CD4-positive, alpha-beta T cell (primary cell): ENCODE measurements at regions not wholly inside any gene's neighbourhood (a gene's known extent, or its start where the extent isn't known, plus 50 kb on each side); places are given as distances from the start of the nearest gene placed in this dataset.

Source experiments
- ATAC-seq: fragments of 200-7000 bp; cut with Tn5 transposase; one replicate; pipeline ENCODE4 v1.10.0; 2022; ENCODE audit warnings: mild to moderate bottlenecking; ENCODE audit not compliant: poor library complexity
- CTCF ChIA-PET: fragments of 350-600 bp; sonication (Branson Sonifier 250); formaldehyde crosslinking; loops from one replicate; lab custom pipeline; 2021; ENCODE audit warnings: antibody characterized with exemption, inconsistent platforms; lab: Charles Lee
- POLR2A ChIA-PET: fragments of 350-600 bp; sonication (Branson Sonifier 250); formaldehyde crosslinking; loops from one replicate; lab custom pipeline; 2021; ENCODE audit warnings: antibody characterized with exemption, inconsistent platforms; lab: Charles Lee
- DNase-seq, 14 experiments: peaks; one replicate each; pipeline ENCODE4 v3.0.0-alpha.2; 2013 to 2020; ENCODE audit warnings: mixed read lengths in 2 of 14
- H3K27ac ChIP-seq, 2 donors: one replicate each; pipeline versions ENCODE4 v1.5.1 to v1.7.0; 2013; ENCODE audit warnings: low read length in 2 of 2, low read depth in 1 of 2, mild to moderate bottlenecking in 1 of 2
- H3K27me3 ChIP-seq, 2 experiments: 1 replicate in 1 of 2; 2 replicates in 1 of 2; pipeline versions ENCODE4 v1.6.1 to v1.7.0; 2013; ENCODE audit warnings: low read length in 2 of 2, control low read depth in 1 of 2, mild to moderate bottlenecking in 1 of 2, moderate library complexity in 1 of 2; ENCODE audit not compliant: insufficient read depth in 2 of 2, control insufficient read depth in 1 of 2
- H3K36me3 ChIP-seq: one replicate; pipeline ENCODE4 v1.6.1; 2013; ENCODE audit warnings: low read length, control low read depth; ENCODE audit not compliant: insufficient read depth
- H3K4me1 ChIP-seq: one replicate; pipeline ENCODE4 v1.6.1; 2013; ENCODE audit warnings: low read length, control low read depth; ENCODE audit not compliant: insufficient read depth
- H3K4me3 ChIP-seq: one replicate; pipeline ENCODE4 v1.5.1; 2013; ENCODE audit warnings: mild to moderate bottlenecking, low read length, moderate library complexity
- H3K9me3 ChIP-seq, 2 experiments: 1 replicate in 1 of 2; 2 replicates in 1 of 2; pipeline versions ENCODE4 v1.6.1 to v1.7.0; 2013; ENCODE audit warnings: low read length in 2 of 2, mild to moderate bottlenecking in 2 of 2, control low read depth in 1 of 2, moderate library complexity in 1 of 2; ENCODE audit not compliant: control insufficient read depth in 1 of 2, insufficient read depth in 1 of 2
- H3K27ac Mint-ChIP-seq: one replicate; pipeline ENCODE4 v1.8.0; 2020; ENCODE audit warnings: mixed read lengths
- H3K27me3 Mint-ChIP-seq: one replicate; pipeline ENCODE4 v1.8.0; 2021; ENCODE audit warnings: mixed read lengths
- H3K36me3 Mint-ChIP-seq: one replicate; pipeline ENCODE4 v1.8.0; 2021; ENCODE audit warnings: low read depth, mixed read lengths
- H3K4me1 Mint-ChIP-seq: one replicate; pipeline ENCODE4 v1.8.0; 2021; ENCODE audit warnings: low read depth, mixed read lengths
- H3K4me3 Mint-ChIP-seq: one replicate; pipeline ENCODE4 v1.8.0; 2020; ENCODE audit warnings: mild to moderate bottlenecking, mixed read lengths
- H3K9me3 Mint-ChIP-seq: one replicate; pipeline ENCODE4 v1.8.0; 2020; ENCODE audit warnings: mixed read lengths
- CTCF ChIP-seq: fragments of 200-600 bp; IDR thresholded peaks from one replicate; pipeline ENCODE4 v1.8.0; 2022; ENCODE audit warnings: antibody characterized with exemption, mild to moderate bottlenecking
- intact Hi-C, 2 experiments: fragments of 100-400 bp; cut with DNase I in 1 of 2; cut with micrococcal nuclease in 1 of 2; formaldehyde crosslinking; loops; one replicate each; pipeline versions ENCODE4 v1.15.1 to v1.9.0; 2023 to 2025; cut with DNase I, micrococcal nuclease

DNA sequence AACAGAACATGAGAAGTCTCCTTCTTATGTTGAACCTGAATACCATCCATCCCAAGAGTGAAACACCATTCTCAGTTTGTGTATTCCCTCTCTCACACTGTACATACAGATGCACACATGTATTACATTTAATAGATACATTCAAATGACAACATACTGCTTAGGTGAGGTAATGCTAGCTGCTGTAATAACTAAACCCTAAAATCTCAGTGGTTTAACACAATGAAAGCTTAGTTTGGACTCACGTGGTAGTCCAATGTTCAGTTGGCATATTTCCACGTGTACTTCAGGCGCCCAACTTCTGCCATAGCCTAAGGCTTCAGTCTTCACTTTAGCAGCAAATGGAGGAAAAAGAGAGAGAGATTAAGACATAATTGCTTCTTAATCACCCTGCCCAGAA lies 351.1 kb upstream of the PMFBP1 start:
- no peaks in the 10 kb centered on the region for H3K27me3 Mint-ChIP-seq
- intact Hi-C loops = no loop called here

GRCh38 chr16:72517154-72517553 lies 345.2 kb upstream of the PMFBP1 start:
- TF ChIP-seq CTCF = no peak
- ChIA-PET CTCF (no interaction called here), POLR2A (no interaction called here)
- Histone ChIP-seq H3K36me3 (no peaks in the 10 kb centered on the region), H3K4me1 (no peaks in the 10 kb centered on the region), H3K4me3 (no peak overlapping the region), H3K9me3 (no peaks in the 10 kb centered on the region), H3K27ac (no peak overlapping the region), H3K27me3 (no peaks in the 10 kb centered on the region)
- intact Hi-C loops = no loop called here
- no peak for DNase-seq
- Mint-ChIP-seq H3K9me3 (no peaks in the 10 kb centered on the region), H3K27ac (no peak overlapping the region), H3K27me3 (no peaks in the 10 kb centered on the region), H3K36me3 (no peaks in the 10 kb centered on the region), H3K4me3 (no peak overlapping the region), H3K4me1 (no peaks in the 10 kb centered on the region)
- ATAC-seq = no peak

More for the DNA sequence above, 351.1 kb upstream of the PMFBP1 start:
- H3K27ac ChIP-seq = no peak overlapping the region
- Mint-ChIP-seq H3K4me1 (no peaks in the 10 kb centered on the region), H3K36me3 (peaks cover 5% of the 10 kb centered on the region), H3K27ac (no peak overlapping the region), H3K9me3 (peaks cover 4% of the 10 kb centered on the region), H3K4me3 (no peak overlapping the region)
- no peaks in the 10 kb centered on the region for H3K27me3 ChIP-seq
- H3K36me3 ChIP-seq = no peaks in the 10 kb centered on the region
- ATAC-seq (no peak), DNase-seq (no peak)
- TF ChIP-seq CTCF = no peak
- ChIA-PET CTCF (no interaction called here), POLR2A (no interaction called here)
- no peaks in the 10 kb centered on the region for H3K9me3 ChIP-seq
- no peak overlapping the region for H3K4me3 ChIP-seq
- no peaks in the 10 kb centered on the region for H3K4me1 ChIP-seq

- TF ChIP-seq CTCF = no peak
- no peak overlapping the region for H3K27ac Mint-ChIP-seq
- intact Hi-C loops = no loop called here
- Histone ChIP-seq H3K9me3 (no peaks in the 10 kb centered on the region), H3K27ac (no peak overlapping the region), H3K4me1 (no peaks in the 10 kb centered on the region), H3K27me3 (no peaks in the 10 kb centered on the region), H3K4me3 (no peak overlapping the region), H3K36me3 (no peaks in the 10 kb centered on the region)
- H3K4me1 Mint-ChIP-seq = no peaks in the 10 kb centered on the region
- no peak for DNase-seq
- H3K9me3 Mint-ChIP-seq = no peaks in the 10 kb centered on the region
- H3K4me3 Mint-ChIP-seq = no peak overlapping the region
- no peaks in the 10 kb centered on the region for H3K27me3 Mint-ChIP-seq
- POLR2A ChIA-PET = no interaction called here
- ATAC-seq = no peak
- CTCF ChIA-PET = no interaction called here
- H3K36me3 Mint-ChIP-seq = no peaks in the 10 kb centered on the region
Observed at GRCh38 chr16:72511171-72511570, 339.2 kb upstream of the PMFBP1 start.
